Endothelial cell of umbilical vein (primary cell): ENCODE measurements at regions not wholly inside any gene's neighbourhood (a gene's known extent, or its start where the extent isn't known, plus 50 kb on each side); places are given as distances from the start of the nearest gene placed in this dataset.

Experiments
- CTCF ChIP-seq, 2 donors: IDR thresholded peaks; 1 replicate in 1 of 2; 2 replicates in 1 of 2; pipeline ENCODE4 v1.5.1; 2011; ENCODE audit warnings: low read length in 2 of 2, mild to moderate bottlenecking in 2 of 2, moderate library complexity in 2 of 2, control low read depth in 1 of 2, inconsistent platforms in 1 of 2, low read depth in 1 of 2; ENCODE audit not compliant: insufficient read depth in 1 of 2; ENCODE audit errors: extremely low read depth in 1 of 2
- EZH2 ChIP-seq: IDR thresholded peaks from 2 replicates; pipeline ENCODE4 v1.6.1; 2012; ENCODE audit warnings: borderline replicate concordance, low read depth, mild to moderate bottlenecking, moderate library complexity, low read length, inconsistent platforms; ENCODE audit not compliant: severe bottlenecking
- FOS ChIP-seq: IDR thresholded peaks from 2 replicates; pipeline ENCODE4 v1.6.1; 2011; ENCODE audit warnings: mild to moderate bottlenecking, low read length, moderate library complexity, borderline replicate concordance; ENCODE audit not compliant: insufficient read depth
- GATA2 ChIP-seq: IDR thresholded peaks from 2 replicates; pipeline ENCODE4 v1.7.0; 2011; ENCODE audit warnings: low read depth, mild to moderate bottlenecking, moderate library complexity, mixed read lengths, low read length; ENCODE audit not compliant: insufficient read length, insufficient read depth
- JUN ChIP-seq: IDR thresholded peaks from 2 replicates; pipeline ENCODE4 v1.6.1; 2011; ENCODE audit warnings: borderline replicate concordance, low read depth; ENCODE audit not compliant: insufficient read length, insufficient read depth
- MAX ChIP-seq: IDR thresholded peaks from 2 replicates; pipeline ENCODE4 v1.6.1; 2011; ENCODE audit not compliant: insufficient read depth, insufficient read length
- MYC ChIP-seq: IDR thresholded peaks from one replicate; pipeline ENCODE4 v1.6.1; 2011; ENCODE audit warnings: mild to moderate bottlenecking, low read depth, low read length
- POLR2A ChIP-seq: IDR thresholded peaks from 2 replicates; pipeline ENCODE4 v1.6.1; 2012; ENCODE audit warnings: low read depth, mild to moderate bottlenecking, control low read depth, low read length
- POLR2AphosphoS5 ChIP-seq: IDR thresholded peaks from 2 replicates; pipeline ENCODE4 v1.6.1; 2012; ENCODE audit warnings: low read depth, mild to moderate bottlenecking, control low read depth, low read length, moderate library complexity; ENCODE audit not compliant: insufficient read depth

GRCh38 chr2:51448911-51449310 is 417.0 kb upstream of the NRXN1 start:
- TF ChIP-seq CTCF (IDR thresholded peaks at IDR 0.05; ENCODE audit: extremely low read depth in 1 of 2, insufficient read depth in 1 of 2, low read depth in 1 of 2, low read length in 2 of 2) (no peak), POLR2A (no peak), EZH2 (no peak), POLR2AphosphoS5 (no peak), JUN (no peak), MAX (no peak), GATA2 (no peak), FOS (no peak), MYC (no peak)
